Liver (tissue), 3 donors: ENCODE measurements at regions not wholly inside any gene's neighbourhood (a gene's known extent, or its start where the extent isn't known, plus 50 kb on each side); places are given as distances from the start of the nearest gene placed in this dataset.

ENCODE experiments used
- SP1 ChIP-seq: IDR thresholded peaks from 2 replicates; pipeline ENCODE4 v1.6.1; 2018; ENCODE audit warnings: antibody characterized with exemption, mild to moderate bottlenecking
- TAF1 ChIP-seq: conservative IDR thresholded peaks from 2 replicates; pipeline ENCODE4 v1.6.1; 2016; ENCODE audit warnings: antibody characterized with exemption, mild to moderate bottlenecking
- YY1 ChIP-seq: IDR thresholded peaks from 2 replicates; pipeline ENCODE4 v1.6.1; 2016; ENCODE audit warnings: antibody characterized with exemption, mild to moderate bottlenecking
- TF ChIP-seq, protein P1 (sequence below): fragments of 150-350 bp; IDR thresholded peaks from 2 replicates; pipeline ENCODE4 v1.5.1; 2017; ENCODE audit warnings: improper control_type of control experiment, low read depth, low read length; ENCODE audit not compliant: missing input control
- TF ChIP-seq, protein P2 (sequence below): IDR thresholded peaks from 2 replicates; pipeline ENCODE4 v1.6.1; 2016; ENCODE audit warnings: antibody characterized with exemption, mild to moderate bottlenecking
- donor health status: healthy.
- donor health status: healthy.

DNA sequence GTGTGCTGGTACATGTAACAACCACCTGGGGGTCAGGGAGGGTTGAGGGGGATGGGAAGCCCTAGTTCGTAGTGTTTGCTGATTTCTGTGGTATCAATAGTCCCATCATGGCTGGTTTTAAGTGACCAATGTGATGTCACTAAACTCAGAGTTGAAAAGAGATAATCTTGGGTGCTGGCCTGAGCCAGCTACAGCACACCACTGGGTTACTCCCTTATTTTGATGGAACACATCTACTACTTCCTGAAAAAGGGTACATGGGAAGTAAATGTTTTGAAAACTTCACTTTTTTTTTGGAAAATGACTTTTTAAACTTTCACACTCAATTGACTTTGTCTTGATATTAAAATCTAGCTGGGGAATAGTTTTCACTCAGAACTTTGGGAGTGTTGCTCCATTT lies 87.0 kb upstream of the CXCR4 start:
- TF ChIP-seq TAF1 (no peak), YY1 (no peak), SP1 (no peak)
- TF ChIP-seq, protein P1, sequence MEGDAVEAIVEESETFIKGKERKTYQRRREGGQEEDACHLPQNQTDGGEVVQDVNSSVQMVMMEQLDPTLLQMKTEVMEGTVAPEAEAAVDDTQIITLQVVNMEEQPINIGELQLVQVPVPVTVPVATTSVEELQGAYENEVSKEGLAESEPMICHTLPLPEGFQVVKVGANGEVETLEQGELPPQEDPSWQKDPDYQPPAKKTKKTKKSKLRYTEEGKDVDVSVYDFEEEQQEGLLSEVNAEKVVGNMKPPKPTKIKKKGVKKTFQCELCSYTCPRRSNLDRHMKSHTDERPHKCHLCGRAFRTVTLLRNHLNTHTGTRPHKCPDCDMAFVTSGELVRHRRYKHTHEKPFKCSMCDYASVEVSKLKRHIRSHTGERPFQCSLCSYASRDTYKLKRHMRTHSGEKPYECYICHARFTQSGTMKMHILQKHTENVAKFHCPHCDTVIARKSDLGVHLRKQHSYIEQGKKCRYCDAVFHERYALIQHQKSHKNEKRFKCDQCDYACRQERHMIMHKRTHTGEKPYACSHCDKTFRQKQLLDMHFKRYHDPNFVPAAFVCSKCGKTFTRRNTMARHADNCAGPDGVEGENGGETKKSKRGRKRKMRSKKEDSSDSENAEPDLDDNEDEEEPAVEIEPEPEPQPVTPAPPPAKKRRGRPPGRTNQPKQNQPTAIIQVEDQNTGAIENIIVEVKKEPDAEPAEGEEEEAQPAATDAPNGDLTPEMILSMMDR: no peak
- TF ChIP-seq, protein P2, sequence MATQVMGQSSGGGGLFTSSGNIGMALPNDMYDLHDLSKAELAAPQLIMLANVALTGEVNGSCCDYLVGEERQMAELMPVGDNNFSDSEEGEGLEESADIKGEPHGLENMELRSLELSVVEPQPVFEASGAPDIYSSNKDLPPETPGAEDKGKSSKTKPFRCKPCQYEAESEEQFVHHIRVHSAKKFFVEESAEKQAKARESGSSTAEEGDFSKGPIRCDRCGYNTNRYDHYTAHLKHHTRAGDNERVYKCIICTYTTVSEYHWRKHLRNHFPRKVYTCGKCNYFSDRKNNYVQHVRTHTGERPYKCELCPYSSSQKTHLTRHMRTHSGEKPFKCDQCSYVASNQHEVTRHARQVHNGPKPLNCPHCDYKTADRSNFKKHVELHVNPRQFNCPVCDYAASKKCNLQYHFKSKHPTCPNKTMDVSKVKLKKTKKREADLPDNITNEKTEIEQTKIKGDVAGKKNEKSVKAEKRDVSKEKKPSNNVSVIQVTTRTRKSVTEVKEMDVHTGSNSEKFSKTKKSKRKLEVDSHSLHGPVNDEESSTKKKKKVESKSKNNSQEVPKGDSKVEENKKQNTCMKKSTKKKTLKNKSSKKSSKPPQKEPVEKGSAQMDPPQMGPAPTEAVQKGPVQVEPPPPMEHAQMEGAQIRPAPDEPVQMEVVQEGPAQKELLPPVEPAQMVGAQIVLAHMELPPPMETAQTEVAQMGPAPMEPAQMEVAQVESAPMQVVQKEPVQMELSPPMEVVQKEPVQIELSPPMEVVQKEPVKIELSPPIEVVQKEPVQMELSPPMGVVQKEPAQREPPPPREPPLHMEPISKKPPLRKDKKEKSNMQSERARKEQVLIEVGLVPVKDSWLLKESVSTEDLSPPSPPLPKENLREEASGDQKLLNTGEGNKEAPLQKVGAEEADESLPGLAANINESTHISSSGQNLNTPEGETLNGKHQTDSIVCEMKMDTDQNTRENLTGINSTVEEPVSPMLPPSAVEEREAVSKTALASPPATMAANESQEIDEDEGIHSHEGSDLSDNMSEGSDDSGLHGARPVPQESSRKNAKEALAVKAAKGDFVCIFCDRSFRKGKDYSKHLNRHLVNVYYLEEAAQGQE: no peak
